C1 segment of cervical spinal cord (tissue), 14 donors: ENCODE measurements at regions not wholly inside any gene's neighbourhood (a gene's known extent, or its start where the extent isn't known, plus 50 kb on each side); places are given as distances from the start of the nearest gene placed in this dataset.

Experiments
- DNase-seq, 14 donors: peaks; one replicate each; lab custom pipeline; 2025; lab: John Stamatoyannopoulos, UW

DNA sequence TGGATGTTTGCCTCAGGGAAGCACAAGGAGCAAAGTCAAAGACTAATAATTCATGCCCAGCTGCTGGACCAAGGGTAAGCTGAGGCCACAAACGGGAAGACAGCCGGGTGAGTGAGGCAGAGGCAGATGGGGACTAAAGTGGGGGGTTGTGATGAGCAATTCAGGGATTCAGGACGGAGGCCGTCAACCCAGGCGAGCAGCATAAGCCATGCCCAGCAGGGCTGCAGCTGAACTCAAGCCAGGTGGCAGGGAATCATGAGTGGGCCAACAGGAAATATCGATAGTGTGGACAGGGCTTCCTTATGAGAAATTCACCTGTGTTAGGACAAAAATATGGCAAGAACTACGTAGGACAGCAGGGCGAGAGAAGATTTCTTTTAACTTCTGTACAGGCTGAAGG lies 246.8 kb downstream of the CDC5L start:
- DNase-seq, result peak in 2 of 14 donors; percentile 8 to 66

DNA sequence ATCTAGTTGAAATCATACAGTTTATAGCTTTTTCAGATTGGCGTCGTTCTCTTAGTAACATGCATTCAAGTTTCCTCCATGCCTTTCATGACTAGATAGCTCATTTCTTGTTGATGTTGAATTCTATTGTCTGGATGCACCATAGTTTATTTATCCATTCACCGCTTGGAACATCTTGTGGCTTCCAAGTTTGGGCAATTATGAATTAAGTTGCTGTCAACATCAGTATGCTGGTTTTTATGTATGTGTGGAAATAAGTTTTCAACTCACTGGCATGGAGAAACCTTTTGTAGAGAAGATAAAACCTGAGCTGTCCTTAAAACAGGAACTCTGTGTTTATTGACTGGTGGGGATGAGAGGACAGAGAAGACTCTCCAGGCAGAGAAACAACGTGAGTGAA lies 248.0 kb downstream of the CDC5L start:
- DNase-seq, result no peak

DNA sequence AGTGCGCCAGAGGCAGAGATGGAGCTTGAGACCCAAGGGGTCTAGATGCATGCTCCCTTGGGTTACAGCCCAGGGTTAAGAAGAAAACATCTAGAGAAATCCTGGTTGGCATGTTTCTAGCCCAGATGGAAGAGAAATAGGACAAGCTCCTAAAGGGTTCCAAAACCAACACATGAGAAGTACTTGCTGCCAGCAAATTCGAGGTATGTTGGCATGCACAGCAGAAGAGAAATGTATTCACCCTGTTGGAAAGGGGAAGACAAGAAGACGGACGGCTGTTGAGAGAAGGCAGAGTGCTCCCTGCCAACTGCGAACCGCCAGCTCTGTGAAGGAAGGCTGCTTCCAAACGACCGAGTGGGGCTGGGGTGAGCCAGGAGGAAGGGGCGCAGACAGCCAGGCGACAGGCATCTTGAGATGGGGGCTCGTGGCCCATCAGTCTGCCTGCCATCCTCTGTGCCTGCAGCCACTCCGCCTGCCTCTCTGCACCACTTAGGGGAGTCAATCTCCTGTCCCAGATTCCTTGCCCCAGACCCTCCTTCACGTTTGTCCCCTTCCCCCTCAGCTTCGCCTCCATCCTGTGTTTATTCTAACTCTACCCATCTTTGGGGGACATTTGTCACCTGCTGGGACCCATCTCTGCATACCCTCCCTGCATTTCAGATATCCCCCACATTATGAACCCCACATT lies 249.2 kb downstream of the CDC5L start:
- peak in 2 of 14 donors; percentile 2 to 78 for DNase-seq

DNA sequence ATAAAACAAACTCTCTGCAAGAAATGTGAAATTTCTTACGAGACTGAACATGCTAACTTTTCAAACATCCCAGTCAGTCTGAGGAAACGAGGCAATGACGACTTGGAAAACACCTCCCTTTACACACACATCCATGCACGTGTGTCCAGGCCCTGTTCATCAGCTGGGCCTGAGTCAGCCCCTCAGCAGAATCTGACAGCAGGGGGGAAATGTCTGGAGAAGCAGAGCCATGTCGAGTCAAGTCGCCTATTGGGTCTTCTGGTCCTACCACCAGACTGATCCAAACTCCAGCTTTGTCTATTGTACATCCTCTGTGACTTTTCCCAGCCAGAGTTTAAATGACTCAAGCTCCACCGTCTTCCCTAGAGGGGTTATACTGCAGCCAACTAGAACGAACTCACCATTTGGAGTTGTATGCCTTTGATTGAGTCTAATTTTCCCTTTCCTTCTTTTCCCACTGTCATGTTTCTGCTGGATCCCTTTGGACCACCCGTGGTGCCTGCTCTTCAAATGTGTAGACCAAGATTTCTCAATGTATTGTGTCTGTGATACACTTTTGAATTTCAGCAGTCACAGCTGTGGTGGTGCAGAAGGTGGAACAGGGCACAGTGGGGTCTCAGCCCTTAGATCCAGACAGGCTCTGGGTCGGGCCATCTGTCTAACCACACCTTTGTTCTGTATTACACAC lies 254.0 kb downstream of the CDC5L start:
- DNase-seq, result no peak

DNA sequence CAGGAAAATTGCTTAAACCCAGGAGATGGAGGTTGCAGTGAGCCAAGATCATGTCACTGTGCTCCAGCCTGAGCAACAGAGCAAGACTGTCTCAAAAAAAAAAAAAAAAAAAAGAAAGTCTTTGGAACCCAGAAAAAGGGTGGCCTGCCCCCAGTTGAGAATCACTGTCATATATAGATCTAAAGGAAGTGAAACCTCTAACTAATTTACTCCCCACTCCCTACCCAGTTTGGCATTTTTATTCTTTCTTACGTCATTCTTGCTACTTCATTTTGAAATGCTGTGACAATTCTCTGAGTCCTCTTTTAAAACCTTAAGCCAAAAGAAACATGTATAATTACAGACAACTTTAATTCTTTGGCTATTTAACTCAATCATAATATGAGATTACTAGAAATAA lies 254.8 kb downstream of the CDC5L start:
- DNase-seq, result no peak

DNA sequence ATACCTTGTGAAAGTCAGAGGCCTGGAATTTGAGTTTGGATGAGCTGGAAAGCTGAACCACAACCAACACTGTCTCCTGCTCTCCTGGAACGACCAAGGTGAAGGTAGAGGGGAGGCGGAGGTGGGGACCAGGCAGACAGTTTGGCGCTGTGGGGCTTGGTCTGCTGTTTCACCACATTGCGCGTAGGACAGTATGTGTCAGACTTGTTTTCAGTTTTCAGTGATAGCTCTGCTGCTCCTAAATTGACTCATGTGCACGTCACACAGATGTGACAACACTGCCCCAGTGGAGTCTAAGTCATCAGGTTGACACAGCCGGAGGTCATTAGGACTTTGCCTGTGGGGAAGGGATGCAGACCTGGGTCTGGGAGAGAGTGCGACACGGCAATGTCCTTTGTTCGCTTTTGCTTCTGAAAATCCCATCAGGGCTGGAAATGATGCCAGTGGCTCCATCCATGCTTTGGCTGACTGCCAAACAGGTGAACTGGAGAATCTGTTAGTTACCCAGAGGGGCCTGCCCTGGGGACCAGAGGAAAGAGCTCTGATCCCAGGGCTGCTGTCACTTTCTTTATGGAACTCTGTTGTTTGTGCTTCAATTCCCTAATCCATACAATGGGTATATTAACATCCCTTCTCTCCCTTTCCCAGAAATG lies 255.5 kb downstream of the CDC5L start:
- DNase-seq, result no peak

DNA sequence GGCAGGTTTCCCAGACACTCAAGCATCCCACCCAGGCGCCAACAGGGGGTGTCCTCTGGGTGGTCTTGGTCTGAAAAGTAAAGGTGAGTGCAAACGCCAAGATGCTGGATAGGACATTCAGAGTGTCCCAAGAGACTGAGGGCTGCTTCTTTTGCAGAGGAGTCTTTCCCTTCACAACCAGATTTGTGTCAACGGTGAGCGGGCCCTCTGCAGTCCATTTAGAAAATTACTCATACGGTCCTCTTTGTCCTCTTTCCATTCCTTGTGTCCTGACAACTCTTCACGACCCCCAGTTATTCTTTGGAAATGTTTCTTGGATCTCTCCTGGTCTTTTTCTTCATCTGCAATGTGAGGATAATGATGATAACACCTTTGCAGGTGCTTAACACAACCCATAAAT lies 257.8 kb downstream of the CDC5L start:
- no peak for DNase-seq

DNA sequence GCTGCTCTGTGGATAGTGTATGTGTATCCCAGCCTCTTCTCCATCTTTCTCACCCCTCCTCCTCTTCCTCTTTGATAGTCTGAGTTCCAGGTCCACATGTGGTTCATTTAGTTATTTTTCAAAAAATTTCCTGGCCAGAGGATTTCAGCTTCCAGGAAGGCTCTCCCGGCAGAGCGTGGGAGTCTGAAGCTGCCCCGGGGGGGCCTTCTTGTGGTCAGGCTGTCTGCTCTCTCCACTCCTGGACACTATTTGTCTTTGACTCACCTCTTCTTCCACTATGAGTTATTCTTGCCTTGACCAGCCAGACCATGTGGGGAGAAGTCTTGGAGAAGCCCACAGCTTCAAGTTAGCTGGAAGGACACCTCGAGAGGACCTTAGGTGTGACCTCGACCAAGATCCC lies 258.8 kb downstream of the CDC5L start:
- no peak for DNase-seq

DNA sequence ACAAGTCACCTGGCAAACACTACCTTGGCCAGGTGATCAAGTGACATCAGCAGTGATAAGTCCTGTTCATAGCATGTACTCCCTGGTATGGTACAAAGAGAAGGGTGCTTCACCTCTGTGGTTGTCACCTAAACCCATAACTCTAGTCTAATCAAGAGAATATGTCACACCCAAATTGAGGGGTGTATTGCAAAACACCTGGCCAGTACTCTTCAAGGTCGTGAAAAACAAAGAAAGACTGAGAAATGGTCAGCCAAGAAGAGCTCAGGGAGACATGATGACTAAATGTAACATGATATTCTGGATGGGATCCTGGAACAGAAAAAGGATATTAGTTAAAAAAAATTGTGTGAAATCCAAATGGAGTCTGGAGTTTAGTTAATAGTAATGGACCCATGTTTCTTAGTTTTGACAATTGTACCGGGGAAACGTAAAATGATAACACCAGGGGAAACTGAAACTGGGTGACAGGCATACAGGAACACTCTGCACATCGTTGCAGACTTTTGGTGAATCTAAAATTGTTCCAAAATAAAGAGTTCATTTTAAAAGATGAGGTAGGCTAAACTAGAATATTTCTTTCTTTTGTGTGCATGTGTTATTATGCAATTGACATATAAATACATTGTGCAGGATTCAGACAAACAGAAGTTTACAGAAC lies 262.0 kb downstream of the CDC5L start:
- no peak for DNase-seq

DNA sequence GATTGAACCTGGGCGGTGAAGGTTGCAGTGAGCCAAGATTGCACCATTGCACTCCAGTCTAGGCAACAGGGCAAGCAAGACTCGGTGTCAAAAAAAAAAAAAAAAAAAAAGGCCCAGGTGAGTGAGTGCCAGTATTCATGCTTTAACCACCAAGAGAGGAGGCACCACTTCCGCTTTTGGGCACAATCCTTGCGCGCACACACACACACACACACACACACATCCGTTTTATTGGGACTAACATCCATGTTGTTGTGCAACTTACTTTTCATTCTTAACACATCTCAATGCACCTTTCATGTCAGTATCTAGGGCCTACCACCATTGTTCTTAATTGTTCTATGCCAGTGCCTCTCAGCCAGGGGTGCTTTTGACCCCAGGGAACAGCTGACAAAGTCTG lies 263.0 kb downstream of the CDC5L start:
- DNase-seq, result no peak

DNA sequence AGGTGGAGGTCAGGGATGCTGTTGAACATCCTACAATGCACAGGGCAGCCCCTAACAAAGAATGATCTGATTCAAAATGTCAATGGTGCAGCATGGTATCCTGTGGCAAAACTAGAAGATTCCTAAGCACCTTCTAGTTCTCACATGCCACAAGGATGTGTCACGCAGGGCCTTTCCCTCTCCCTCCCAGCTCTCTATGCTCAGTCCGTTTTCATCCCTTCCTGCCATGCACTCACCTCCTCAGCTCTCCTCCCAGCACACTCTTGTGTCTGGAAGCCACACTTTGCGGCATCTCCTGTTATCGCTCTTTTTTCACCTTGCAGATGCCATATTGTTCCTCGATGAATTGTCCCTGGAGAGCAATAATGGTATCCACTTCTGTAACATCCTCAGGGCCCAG lies 263.4 kb downstream of the CDC5L start:
- no peak for DNase-seq

DNA sequence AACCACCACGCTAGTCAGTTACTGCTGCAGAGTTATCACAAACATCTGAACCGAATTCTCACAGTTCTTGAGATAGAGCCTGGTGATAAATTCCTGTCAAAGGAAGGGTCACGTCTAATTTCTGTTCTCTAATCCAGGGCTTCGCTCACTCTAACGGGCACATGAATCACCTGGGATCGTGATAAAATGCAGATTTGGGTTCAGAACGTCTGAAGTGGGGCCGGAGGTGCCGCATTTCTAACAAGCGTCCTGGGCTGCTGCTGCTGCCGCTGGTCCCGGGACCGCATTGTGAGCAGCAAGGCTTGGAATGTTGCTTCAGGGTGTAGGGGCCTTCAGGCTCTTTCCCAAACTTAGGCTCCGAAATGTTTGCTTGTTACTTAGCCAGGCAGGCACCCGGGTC lies 264.1 kb downstream of the CDC5L start:
- no peak for DNase-seq

DNA sequence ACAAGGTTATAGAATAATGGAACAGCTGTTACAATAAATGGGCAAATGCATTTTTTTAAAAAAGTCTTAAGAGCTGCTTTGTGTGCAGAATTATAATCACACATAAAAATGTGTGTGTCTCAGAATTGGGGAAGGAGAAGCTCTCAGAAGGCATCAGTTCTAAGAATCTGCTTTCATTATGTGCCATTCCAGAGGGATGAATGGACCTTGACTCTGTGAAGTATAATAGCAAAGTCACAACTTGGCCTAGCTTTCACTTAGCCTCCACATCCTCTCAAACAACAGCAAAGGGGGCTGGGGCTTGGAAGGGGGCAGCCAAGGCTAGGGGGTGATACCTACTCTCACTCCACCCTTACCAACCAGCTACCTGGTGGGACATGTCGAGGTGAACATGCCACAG lies 265.0 kb downstream of the CDC5L start:
- DNase-seq, result no peak

DNA sequence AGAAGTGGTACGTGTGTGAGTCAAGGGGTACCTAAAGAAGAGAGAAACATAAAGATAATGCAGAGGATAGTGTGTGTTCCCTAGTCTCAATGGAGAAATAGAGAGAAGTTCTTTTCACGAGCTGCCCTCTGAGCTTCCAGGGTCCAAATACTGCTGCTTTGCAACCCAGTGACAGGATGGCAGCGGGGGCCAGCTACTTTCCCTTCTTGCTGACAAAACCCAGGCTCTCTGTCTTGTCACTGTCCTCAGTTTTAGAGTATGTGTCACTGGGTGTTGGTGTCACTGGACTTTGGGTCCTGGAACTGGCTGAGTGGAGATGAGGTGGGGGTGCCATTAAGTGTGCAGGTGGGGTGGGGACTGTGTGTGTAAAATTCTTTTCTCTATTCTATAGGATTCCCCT lies 265.6 kb downstream of the CDC5L start:
- no peak for DNase-seq

DNA sequence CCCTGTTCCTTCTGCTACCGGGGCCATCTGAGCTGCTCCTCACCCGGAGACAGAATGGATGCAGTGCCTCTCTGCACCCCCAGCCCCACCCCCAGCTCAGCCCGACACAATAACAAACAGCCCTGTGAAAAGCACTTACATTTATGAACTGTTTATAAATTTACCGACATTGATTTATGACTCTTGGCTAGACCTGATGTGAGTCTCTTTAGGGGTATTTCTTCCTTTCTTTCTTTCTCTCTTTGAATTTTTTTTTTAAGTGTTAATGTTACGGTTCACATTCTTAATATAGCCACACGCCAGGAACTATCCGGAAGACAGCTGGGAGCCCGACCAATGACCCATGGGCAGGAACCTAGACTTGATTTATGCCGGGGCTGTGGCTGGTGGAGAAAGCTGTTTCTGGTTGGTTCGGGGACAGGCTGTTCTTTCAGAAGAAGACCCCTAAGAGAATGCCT lies 266.3 kb downstream of the CDC5L start:
- no peak for DNase-seq

DNA sequence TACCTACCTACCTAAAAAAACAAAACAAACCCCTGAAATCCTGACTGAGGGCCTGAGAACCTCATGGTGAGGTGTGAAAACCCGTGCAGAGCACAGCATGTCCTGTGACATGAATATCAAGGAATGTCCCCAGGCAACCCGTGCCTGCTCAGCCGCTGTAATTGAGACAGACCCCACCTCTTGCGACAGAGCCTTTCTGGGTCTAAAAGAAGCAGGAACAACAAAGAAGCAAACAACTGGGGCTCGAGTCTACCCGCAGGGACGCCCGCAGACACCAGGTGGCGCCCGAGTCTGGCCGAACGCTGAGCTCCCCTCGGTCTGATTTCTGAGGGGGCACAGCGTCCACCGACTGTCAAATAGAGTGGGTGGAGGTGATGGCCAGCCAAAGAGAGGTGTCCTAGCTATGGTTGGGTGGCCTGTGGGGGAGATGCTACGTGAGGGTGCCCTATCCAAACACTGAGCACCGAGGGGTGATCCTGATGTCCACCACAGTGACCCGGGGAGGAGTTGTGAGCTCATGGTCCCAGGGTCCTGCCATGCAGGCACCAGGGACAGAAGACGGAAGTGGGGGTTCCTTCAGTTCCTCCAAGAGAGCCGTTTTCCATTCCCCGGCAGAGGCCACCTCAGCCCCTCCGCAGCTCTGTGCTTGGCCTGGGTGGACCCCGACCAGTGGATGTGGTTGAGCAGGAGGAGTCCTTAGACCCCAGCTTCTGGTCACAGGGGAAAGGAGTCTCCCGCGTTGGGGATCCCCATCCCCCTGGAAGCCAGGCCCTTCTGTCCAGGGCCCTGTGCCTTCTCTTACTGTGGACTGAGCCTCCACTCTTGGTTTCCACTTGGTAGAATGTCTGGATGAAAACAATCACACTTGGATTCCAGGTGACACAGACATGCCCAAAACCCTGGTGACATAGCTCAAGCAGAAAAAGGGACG lies 268.2 kb downstream of the CDC5L start:
- DNase-seq, result peak in 13 of 14 donors; percentile 1 to 72 (median 38)

DNA sequence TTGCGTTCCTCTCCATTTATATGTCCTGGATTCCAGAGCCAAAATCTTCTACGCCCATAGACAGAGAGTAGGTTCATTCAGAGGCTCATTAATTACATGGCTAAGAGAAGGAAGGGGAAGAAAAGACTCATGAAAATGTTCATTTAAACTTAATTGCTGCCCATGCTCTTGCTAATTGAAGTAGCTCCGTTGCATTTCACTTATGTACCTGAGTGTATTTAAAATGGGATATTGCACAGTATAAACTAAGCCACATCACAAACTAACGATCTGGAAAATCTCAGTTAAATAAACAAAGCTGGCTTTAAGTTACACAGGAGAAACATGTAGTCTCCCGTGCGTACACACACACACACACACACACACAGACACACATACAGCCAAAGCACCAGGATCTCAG lies 269.2 kb downstream of the CDC5L start:
- no peak for DNase-seq

DNA sequence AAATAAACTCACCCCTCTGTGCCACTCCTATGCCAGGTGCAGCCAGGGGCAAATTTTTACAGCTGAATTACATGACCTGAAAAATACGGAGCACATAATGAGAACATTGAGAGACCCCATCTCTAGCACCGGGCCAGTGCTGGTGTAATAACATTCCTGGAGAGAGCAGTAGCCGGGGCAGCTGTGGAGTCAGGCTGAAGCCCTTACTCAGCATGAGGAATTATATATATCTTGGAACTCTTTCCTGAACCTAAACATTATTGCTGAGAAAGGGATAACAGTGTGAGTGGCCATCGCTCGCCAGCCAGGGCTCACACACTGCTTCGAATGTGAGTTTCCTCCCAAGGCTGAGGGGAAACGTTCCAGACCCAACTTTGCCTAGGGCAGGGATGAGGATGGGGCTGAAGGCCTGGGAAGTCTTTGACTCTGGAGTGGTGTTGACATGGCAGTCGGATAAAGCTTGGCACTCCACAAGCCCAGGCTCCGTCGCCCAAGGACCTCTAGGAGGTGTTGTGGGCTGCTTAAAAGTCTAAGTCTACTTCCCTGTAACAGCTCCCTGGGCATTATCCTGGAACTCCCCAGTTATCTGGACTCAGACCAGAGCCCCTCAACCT lies 269.8 kb downstream of the CDC5L start:
- DNase-seq, result no peak

DNA sequence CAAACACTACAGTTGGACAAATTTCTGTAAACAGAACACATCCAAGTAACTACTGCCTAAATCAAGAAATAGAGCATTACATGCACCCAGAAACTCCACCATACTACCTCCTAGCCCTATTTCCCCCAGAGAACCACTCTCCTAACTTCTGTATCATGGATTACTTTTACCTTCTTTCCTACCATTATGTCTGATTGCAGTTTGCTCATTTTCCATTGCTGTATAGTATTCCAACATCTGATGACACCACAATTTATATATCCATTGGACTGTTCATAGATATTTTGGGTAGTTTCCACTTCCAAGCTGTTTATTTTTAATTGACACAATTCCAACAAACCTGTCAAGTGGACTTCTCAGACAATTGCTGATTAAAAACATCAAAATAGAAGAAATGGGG lies 271.1 kb downstream of the CDC5L start:
- no peak for DNase-seq

DNA sequence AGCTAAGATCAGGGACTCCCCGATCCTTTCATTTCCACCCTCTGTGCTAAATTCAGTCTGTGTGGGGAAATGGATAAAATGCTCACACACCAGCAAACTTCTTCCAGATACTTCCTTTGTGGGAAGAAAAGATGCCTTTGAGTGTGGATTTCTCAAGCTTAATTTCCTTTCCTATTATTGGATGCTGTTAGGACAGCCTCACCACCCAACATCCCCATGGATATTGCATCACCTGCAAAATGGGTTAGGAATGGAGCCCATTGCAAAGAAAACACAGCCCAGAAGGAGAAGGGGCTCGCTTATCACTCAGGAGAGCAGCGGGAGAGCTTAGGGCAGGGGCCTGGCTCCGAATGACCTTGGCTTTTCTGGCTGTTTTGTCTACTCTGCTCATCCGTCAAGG lies 272.2 kb downstream of the CDC5L start:
- no peak for DNase-seq
